ENCODE measurements at regions not wholly inside any gene's neighbourhood (a gene's known extent, or its start where the extent isn't known, plus 50 kb on each side); places are given as distances from the start of the nearest gene placed in this dataset.
"Not testable (repeated sequence)": the region's sequence is repeated elsewhere in the genome, so short reads cannot be mapped to it uniquely, and the experiment has no call there.

- WGBS: 84% methylated on average over 6 of the region's 6 CpGs
Measured at GRCh38 chr16:59030923-59031485, 296.9 kb upstream of the GOT2 start.

GRCh38 chr16:59021751-59022150 lies 287.6 kb upstream of the GOT2 start:
- no peak overlapping the region for H3K4me3 ChIP-seq
- no peaks in the 10 kb centered on the region for H3K36me3 ChIP-seq
- DNase-seq (ENCODE audit: low spot score in 2 of 2): no peak
- WGBS: 83% methylated on average over 7 of the region's 7 CpGs
- H3K27me3 ChIP-seq: no peaks in the 10 kb centered on the region
- no peak for TF ChIP-seq POLR2AphosphoS5 (IDR thresholded peaks at IDR 0.05)
- TF ChIP-seq POLR2A (IDR thresholded peaks at IDR 0.05): no peak
- TF ChIP-seq EP300 (IDR thresholded peaks at IDR 0.05): no peak
- TF ChIP-seq CTCF (IDR thresholded peaks at IDR 0.05): no peak
- peaks cover 3% of the 10 kb centered on the region for H3K9me3 ChIP-seq
- no peaks in the 10 kb centered on the region for H3K4me1 ChIP-seq
- H3K27ac ChIP-seq: no peak overlapping the region

More at GRCh38 chr16:59030923-59031485, 296.9 kb upstream of the GOT2 start:
- Histone ChIP-seq H3K36me3 (no peaks in the 10 kb centered on the region), H3K9me3 (no peaks in the 10 kb centered on the region), H3K27ac (no peak overlapping the region), H3K27me3 (no peaks in the 10 kb centered on the region), H3K4me1 (no peaks in the 10 kb centered on the region), H3K4me3 (no peak overlapping the region)
- no peak for DNase-seq (ENCODE audit: low spot score in 2 of 2)
- TF ChIP-seq POLR2A (IDR thresholded peaks at IDR 0.05) (no peak), EP300 (IDR thresholded peaks at IDR 0.05) (no peak), POLR2AphosphoS5 (IDR thresholded peaks at IDR 0.05) (no peak), CTCF (IDR thresholded peaks at IDR 0.05) (no peak)

- peaks cover 3% of the 10 kb centered on the region for H3K9me3 ChIP-seq
- H3K36me3 ChIP-seq: no peaks in the 10 kb centered on the region
- no peak overlapping the region for H3K27ac ChIP-seq
- no peak for DNase-seq (ENCODE audit: low spot score in 2 of 2)
- TF ChIP-seq CTCF (IDR thresholded peaks at IDR 0.05): no peak
- TF ChIP-seq POLR2A (IDR thresholded peaks at IDR 0.05): no peak
- no peak for TF ChIP-seq POLR2AphosphoS5 (IDR thresholded peaks at IDR 0.05)
- no peak for TF ChIP-seq EP300 (IDR thresholded peaks at IDR 0.05)
- no peaks in the 10 kb centered on the region for H3K27me3 ChIP-seq
- WGBS: 84% methylated on average over 6 of the region's 6 CpGs
- no peaks in the 10 kb centered on the region for H3K4me1 ChIP-seq
- H3K4me3 ChIP-seq: no peak overlapping the region
Measured at GRCh38 chr16:59013930-59014329, 279.8 kb upstream of the GOT2 start.

- H3K9me3 ChIP-seq: no peaks in the 10 kb centered on the region
- H3K4me3 ChIP-seq: no peak overlapping the region
- no peak for DNase-seq (ENCODE audit: low spot score in 2 of 2)
- H3K36me3 ChIP-seq: no peaks in the 10 kb centered on the region
- no peaks in the 10 kb centered on the region for H3K27me3 ChIP-seq
- WGBS: 72% methylated on average over 5 of the region's 5 CpGs
- TF ChIP-seq POLR2AphosphoS5 (IDR thresholded peaks at IDR 0.05) (no peak), POLR2A (IDR thresholded peaks at IDR 0.05) (no peak), EP300 (IDR thresholded peaks at IDR 0.05) (no peak), CTCF (IDR thresholded peaks at IDR 0.05) (no peak)
- H3K27ac ChIP-seq: no peak overlapping the region
- no peaks in the 10 kb centered on the region for H3K4me1 ChIP-seq
Measured at GRCh38 chr16:58999762-59000161, 265.6 kb upstream of the GOT2 start.

GRCh38 chr16:58992755-58993154 lies 258.6 kb upstream of the GOT2 start:
- 43% methylated on average over 7 of the region's 8 CpGs for WGBS
- not testable (repeated sequence) for H3K36me3 ChIP-seq; DNase-seq (ENCODE audit: low spot score in 2 of 2); H3K27me3 ChIP-seq; H3K27ac ChIP-seq; H3K4me3 ChIP-seq; H3K9me3 ChIP-seq; H3K4me1 ChIP-seq

- H3K9me3 ChIP-seq; H3K27me3 ChIP-seq; H3K27ac ChIP-seq; DNase-seq (ENCODE audit: low spot score in 2 of 2); H3K36me3 ChIP-seq; H3K4me3 ChIP-seq; H3K4me1 ChIP-seq: not testable (repeated sequence)
- WGBS: 92% methylated on average over 19 of the region's 19 CpGs
Measured at GRCh38 chr16:58983181-58983965, 249.3 kb upstream of the GOT2 start.
